OCI-LY1 (cell line): ENCODE measurements at regions not wholly inside any gene's neighbourhood (a gene's known extent, or its start where the extent isn't known, plus 50 kb on each side); places are given as distances from the start of the nearest gene placed in this dataset.

Experiments
- H2AFZ ChIP-seq: fragments of 200-600 bp; sonication (generic), shearing (Covaris generic); 2 replicates; pipeline ENCODE4 v1.6.0; 2014; ENCODE audit warnings: antibody characterized with exemption, mild to moderate bottlenecking, low read length
- H3F3A ChIP-seq: fragments of 200-600 bp; sonication (generic), shearing (Covaris generic); 2 replicates; pipeline ENCODE4 v1.6.0; 2014; ENCODE audit warnings: mild to moderate bottlenecking, antibody characterized with exemption, low read length, moderate library complexity; ENCODE audit not compliant: insufficient read depth
- H3K27ac ChIP-seq: fragments of 200-600 bp; sonication (generic); 2 replicates; pipeline ENCODE4 v1.5.1; 2014; ENCODE audit warnings: low read length, mixed run types, mild to moderate bottlenecking, low read depth; ENCODE audit not compliant: poor library complexity, severe bottlenecking
- H3K27me3 ChIP-seq: fragments of 200-600 bp; sonication (generic); 2 replicates; pipeline ENCODE4 v1.6.0; 2014; ENCODE audit warnings: antibody characterized with exemption, mild to moderate bottlenecking, low read length, moderate library complexity; ENCODE audit not compliant: insufficient read depth
- H3K36me3 ChIP-seq: fragments of 200-600 bp; sonication (generic); 2 replicates; pipeline ENCODE4 v1.6.1; 2014; ENCODE audit warnings: mild to moderate bottlenecking, antibody characterized with exemption, low read length, moderate library complexity, mixed read lengths; ENCODE audit not compliant: insufficient read depth
- H3K4me1 ChIP-seq: fragments of 200-600 bp; sonication (generic); 2 replicates; pipeline ENCODE4 v1.5.1; 2014; ENCODE audit warnings: mild to moderate bottlenecking, low read length, moderate library complexity; ENCODE audit not compliant: insufficient read depth, severe bottlenecking
- H3K4me2 ChIP-seq: fragments of 200-600 bp; sonication (generic), shearing (Covaris generic); 2 replicates; pipeline ENCODE4 v1.6.1; 2014; ENCODE audit warnings: low read length
- H3K4me3 ChIP-seq: fragments of 200-600 bp; sonication (generic); 2 replicates; pipeline ENCODE4 v1.5.1; 2014; ENCODE audit warnings: low read length, low read depth, mild to moderate bottlenecking, mixed read lengths; ENCODE audit not compliant: poor library complexity, severe bottlenecking
- H3K79me2 ChIP-seq: fragments of 200-600 bp; shearing (Covaris generic); 2 replicates; pipeline ENCODE4 v1.6.1; 2016; ENCODE audit warnings: mixed run types, low read length, mixed read lengths; ENCODE audit not compliant: insufficient read depth
- H3K9ac ChIP-seq: fragments of 200-600 bp; sonication (generic), shearing (Covaris generic); 2 replicates; pipeline ENCODE4 v1.6.1; 2014; ENCODE audit warnings: mild to moderate bottlenecking, low read length, mixed read lengths
- H3K9me2 ChIP-seq: fragments of 200-600 bp; sonication (generic), shearing (Covaris generic); 2 replicates; pipeline ENCODE4 v1.6.1; 2014; ENCODE audit warnings: low read depth, mild to moderate bottlenecking, low read length, mixed read lengths
- H3K9me3 ChIP-seq: fragments of 200-600 bp; shearing (Covaris generic); 2 replicates; pipeline ENCODE4 v1.6.1; 2014; ENCODE audit warnings: low read length, mixed read lengths
- H4K20me1 ChIP-seq: fragments of 200-600 bp; sonication (generic), shearing (Covaris generic); 2 replicates; pipeline ENCODE4 v1.6.0; 2016; ENCODE audit warnings: mild to moderate bottlenecking, low read length; ENCODE audit not compliant: insufficient read depth
- CTCF ChIP-seq: fragments of 200-600 bp; sonication (generic), shearing (Covaris generic); IDR thresholded peaks from 2 replicates; pipeline ENCODE4 v1.5.1; 2017; ENCODE audit warnings: mild to moderate bottlenecking, antibody characterized with exemption, low read length, moderate library complexity, mixed read lengths
- EZH2 ChIP-seq: fragments of 200-600 bp; sonication (generic), shearing (Covaris generic); IDR thresholded peaks from 2 replicates; pipeline ENCODE4 v1.8.0; 2017; ENCODE audit warnings: borderline replicate concordance, mixed run types, mild to moderate bottlenecking, antibody characterized with exemption, low read length, moderate library complexity, mixed read lengths

- Histone ChIP-seq H3K9me2 (no peaks in the 10 kb centered on the region), H3K79me2 (no peaks in the 10 kb centered on the region), H2AFZ (no peak overlapping the region), H3K27ac (no peak overlapping the region), H3K4me1 (no peaks in the 10 kb centered on the region), H4K20me1 (no peaks in the 10 kb centered on the region), H3K4me2 (no peak overlapping the region), H3K27me3 (no peaks in the 10 kb centered on the region), H3K36me3 (no peaks in the 10 kb centered on the region), H3K4me3 (no peak overlapping the region), H3K9ac (no peak overlapping the region), H3F3A (no peaks in the 10 kb centered on the region), H3K9me3 (no peaks in the 10 kb centered on the region)
- TF ChIP-seq CTCF = no peak
- no peak for TF ChIP-seq EZH2
Measured at GRCh38 chr4:108432418-108432817, 188.0 kb upstream of the RPL34 start.

- no peak overlapping the region for H3K4me2 ChIP-seq
- H3K9me2 ChIP-seq = no peaks in the 10 kb centered on the region
- no peak overlapping the region for H2AFZ ChIP-seq
- H3K4me3 ChIP-seq = no peak overlapping the region
- H3K27me3 ChIP-seq = no peaks in the 10 kb centered on the region
- H3K9me3 ChIP-seq = no peaks in the 10 kb centered on the region
- H3K27ac ChIP-seq = no peak overlapping the region
- no peaks in the 10 kb centered on the region for H4K20me1 ChIP-seq
- no peak overlapping the region for H3K9ac ChIP-seq
- no peaks in the 10 kb centered on the region for H3K79me2 ChIP-seq
- no peak for TF ChIP-seq CTCF
- TF ChIP-seq EZH2 = no peak
- H3F3A ChIP-seq = no peaks in the 10 kb centered on the region
- no peaks in the 10 kb centered on the region for H3K36me3 ChIP-seq
- no peaks in the 10 kb centered on the region for H3K4me1 ChIP-seq
Measured at GRCh38 chr4:108431986-108432385, 188.4 kb upstream of the RPL34 start.

- TF ChIP-seq CTCF (no peak), EZH2 (no peak)
- Histone ChIP-seq H3K4me1 (no peaks in the 10 kb centered on the region), H3K9ac (no peak overlapping the region), H3K4me3 (no peak overlapping the region), H3K79me2 (no peaks in the 10 kb centered on the region), H4K20me1 (no peaks in the 10 kb centered on the region), H3K4me2 (no peak overlapping the region), H3K9me2 (no peaks in the 10 kb centered on the region), H3K9me3 (no peaks in the 10 kb centered on the region), H3K27ac (no peak overlapping the region), H3K27me3 (no peaks in the 10 kb centered on the region), H2AFZ (no peak overlapping the region), H3F3A (no peaks in the 10 kb centered on the region), H3K36me3 (no peaks in the 10 kb centered on the region)
Measured at GRCh38 chr4:108430921-108431320, 189.5 kb upstream of the RPL34 start.
